ENCODE measurements at regions not wholly inside any gene's neighbourhood (a gene's known extent, or its start where the extent isn't known, plus 50 kb on each side); places are given as distances from the start of the nearest gene placed in this dataset.

DNA sequence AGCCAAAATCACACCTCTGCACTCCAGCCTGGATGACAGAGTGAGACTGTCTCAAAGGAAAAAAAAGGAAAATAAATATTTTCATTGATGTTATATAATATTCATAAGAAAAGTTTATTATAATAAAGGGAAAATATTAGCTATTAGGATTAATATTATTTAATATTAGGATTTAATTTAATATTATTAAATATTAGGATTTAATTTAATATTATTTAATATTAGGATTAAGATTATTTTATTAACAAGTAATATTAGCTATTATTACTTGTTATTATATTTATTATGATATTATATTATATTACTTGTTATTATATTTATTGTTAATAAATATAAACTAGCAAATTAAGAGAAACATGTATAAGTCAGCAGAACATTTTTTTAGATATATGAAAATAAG is 518.1 kb downstream of the FSCB start:
- Histone ChIP-seq H3K27me3 (no peaks in the 10 kb centered on the region), H3K36me3 (no peaks in the 10 kb centered on the region), H3K4me1 (no peaks in the 10 kb centered on the region), H3K4me3 (no peak overlapping the region), H3K9me3 (no peaks in the 10 kb centered on the region), H3K27ac (no peak overlapping the region)
- DNase-seq, result no peak
- intact Hi-C loops (cut with DNase I), result no loop called here
- TF ChIP-seq, protein P1, sequence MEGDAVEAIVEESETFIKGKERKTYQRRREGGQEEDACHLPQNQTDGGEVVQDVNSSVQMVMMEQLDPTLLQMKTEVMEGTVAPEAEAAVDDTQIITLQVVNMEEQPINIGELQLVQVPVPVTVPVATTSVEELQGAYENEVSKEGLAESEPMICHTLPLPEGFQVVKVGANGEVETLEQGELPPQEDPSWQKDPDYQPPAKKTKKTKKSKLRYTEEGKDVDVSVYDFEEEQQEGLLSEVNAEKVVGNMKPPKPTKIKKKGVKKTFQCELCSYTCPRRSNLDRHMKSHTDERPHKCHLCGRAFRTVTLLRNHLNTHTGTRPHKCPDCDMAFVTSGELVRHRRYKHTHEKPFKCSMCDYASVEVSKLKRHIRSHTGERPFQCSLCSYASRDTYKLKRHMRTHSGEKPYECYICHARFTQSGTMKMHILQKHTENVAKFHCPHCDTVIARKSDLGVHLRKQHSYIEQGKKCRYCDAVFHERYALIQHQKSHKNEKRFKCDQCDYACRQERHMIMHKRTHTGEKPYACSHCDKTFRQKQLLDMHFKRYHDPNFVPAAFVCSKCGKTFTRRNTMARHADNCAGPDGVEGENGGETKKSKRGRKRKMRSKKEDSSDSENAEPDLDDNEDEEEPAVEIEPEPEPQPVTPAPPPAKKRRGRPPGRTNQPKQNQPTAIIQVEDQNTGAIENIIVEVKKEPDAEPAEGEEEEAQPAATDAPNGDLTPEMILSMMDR (IDR thresholded peaks at IDR 0.05), result no peak
- TF ChIP-seq POLR2A (IDR thresholded peaks at IDR 0.05), result no peak
- no peak for ATAC-seq

DNA sequence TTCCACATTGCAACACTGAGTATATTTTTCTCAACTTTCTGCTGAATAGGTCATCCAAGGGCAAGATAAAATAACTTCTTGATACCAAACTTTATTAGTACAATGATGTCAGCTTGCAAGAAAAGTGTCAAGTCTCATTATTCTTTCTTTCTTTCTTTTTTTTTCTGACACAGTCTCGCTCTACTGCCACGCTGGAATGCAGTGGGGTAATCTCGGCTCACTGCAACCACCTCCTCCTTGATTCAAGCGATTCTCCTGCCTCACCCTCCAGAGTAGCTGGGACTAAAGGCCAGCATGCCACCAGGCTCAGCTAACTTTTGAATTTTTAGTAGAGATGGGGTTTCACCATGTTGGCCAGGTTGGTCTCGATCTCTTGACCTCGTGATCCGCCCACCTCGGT is 523.4 kb downstream of the FSCB start:
- H3K36me3 ChIP-seq, result no peaks in the 10 kb centered on the region
- no peak for DNase-seq
- intact Hi-C loops (cut with DNase I), result no loop called here
- H3K9me3 ChIP-seq, result peaks cover 0 to 14% (median 0%) of the 10 kb centered on the region in 12 donors
- H3K27me3 ChIP-seq, result no peaks in the 10 kb centered on the region
- no peaks in the 10 kb centered on the region for H3K4me1 ChIP-seq
- WGBS, 4 donors, result 76 to 87% (median 85%) methylated on average over 8 of the region's 8 CpGs
- TF ChIP-seq, protein P1 (IDR thresholded peaks at IDR 0.05), result no peak
- TF ChIP-seq POLR2A (IDR thresholded peaks at IDR 0.05), result no peak
- no peak for ATAC-seq
- no peak overlapping the region for H3K27ac ChIP-seq
- H3K4me3 ChIP-seq, result no peak overlapping the region

DNA sequence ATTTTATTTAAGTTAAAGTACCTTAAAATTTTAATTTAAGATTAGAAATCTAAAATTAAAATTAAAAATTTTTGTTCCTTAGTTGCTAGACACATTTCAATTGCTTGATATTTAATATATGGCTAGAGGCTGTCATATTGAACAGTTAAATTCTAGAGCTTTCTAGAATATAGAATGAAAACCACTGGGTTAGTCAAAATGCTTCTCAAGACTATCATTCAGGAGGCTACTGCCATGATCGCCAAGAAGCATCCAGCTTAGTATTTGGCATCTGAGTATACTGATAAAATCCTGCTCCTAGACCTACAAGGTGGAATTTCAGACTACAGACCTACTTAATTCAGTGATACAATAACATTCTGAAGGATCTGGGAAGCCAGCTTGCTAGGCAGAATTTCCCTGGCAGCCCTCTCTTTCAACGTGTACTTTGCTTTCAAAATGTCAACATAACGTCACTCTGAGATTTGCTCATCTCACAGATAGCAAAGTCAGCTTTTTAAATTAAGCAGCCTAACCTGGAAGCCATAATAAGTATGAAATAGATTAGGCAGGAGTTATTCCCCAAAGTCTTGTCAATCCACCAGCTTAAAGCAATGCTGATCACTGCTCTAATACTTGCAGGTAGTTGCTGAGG is 525.8 kb downstream of the FSCB start:
- WGBS, 4 donors, result 59 to 74% (median 70%) methylated on average over 3 of the region's 3 CpGs
- Histone ChIP-seq H3K36me3 (no peaks in the 10 kb centered on the region), H3K9me3 (peaks cover 0 to 14% (median 0%) of the 10 kb centered on the region in 12 donors), H3K4me1 (no peaks in the 10 kb centered on the region), H3K4me3 (no peak overlapping the region), H3K27me3 (no peaks in the 10 kb centered on the region), H3K27ac (no peak overlapping the region)
- TF ChIP-seq, protein P1 (IDR thresholded peaks at IDR 0.05), result no peak
- TF ChIP-seq POLR2A (IDR thresholded peaks at IDR 0.05), result no peak
- intact Hi-C loops (cut with DNase I), result no loop called here
- ATAC-seq (no peak), DNase-seq (no peak)

DNA sequence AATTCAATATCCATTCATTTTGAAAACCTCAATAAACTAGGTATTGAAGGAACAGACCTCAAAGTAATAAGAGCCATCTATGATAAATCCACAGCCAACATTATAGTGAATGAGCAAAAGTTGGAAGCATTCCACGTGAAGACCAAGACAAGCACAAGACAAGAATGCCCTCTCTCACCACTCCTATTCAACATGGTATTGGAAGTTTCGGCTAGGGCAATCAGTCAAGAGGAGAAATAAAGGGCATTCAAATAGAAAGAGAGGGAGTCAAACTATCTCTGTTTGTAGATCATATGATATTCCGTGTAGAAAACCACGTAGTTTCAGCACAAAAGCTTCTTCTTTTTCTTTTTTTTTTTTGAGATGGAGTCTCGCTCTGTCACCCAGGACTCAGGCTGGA is 550.3 kb downstream of the FSCB start:
- 84 to 90% (median 87%) methylated on average over 5 of the region's 5 CpGs for WGBS, 4 donors
- Histone ChIP-seq H3K4me3 (no peak overlapping the region), H3K36me3 (no peaks in the 10 kb centered on the region)

More for the DNA sequence above, 550.3 kb downstream of the FSCB start:
- no peaks in the 10 kb centered on the region for H3K9me3 ChIP-seq
- ATAC-seq (no peak), DNase-seq (no peak)
- H3K27me3 ChIP-seq, result no peaks in the 10 kb centered on the region
- intact Hi-C loops (cut with DNase I), result no loop called here
- H3K27ac ChIP-seq, result no peak overlapping the region
- no peaks in the 10 kb centered on the region for H3K4me1 ChIP-seq
- TF ChIP-seq, protein P1 (IDR thresholded peaks at IDR 0.05), result no peak
- TF ChIP-seq POLR2A (IDR thresholded peaks at IDR 0.05), result no peak
